DLD1 (cell line): ENCODE measurements at regions not wholly inside any gene's neighbourhood (a gene's known extent, or its start where the extent isn't known, plus 50 kb on each side); places are given as distances from the start of the nearest gene placed in this dataset.

Experiments
- in situ Hi-C: cut with HindIII; loops from 2 replicates; pipeline ENCODE4 v1.10.0; 2017; ENCODE audit warnings: low sequenced_read_pairs

DNA sequence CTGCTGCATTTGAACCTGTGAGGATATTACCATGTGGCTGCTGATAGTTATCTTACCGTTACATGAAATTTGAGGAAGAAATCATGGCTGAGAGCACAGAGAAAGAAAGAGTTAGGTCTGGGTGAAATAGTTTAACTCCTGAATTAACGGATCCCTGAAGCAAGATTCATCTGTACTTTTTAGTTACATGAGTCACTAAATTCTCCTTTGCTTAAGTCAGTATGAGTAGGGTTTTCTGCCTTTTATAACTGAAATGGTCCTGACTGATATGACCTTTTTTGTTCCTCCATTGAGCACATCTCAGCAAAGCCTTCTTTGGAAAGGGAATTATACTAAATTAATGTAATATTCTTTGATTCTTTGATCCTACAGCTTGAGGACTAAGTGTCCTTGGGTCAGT is 333.3 kb upstream of the ZFP64 start:
- in situ Hi-C loops, result no loop called here

DNA sequence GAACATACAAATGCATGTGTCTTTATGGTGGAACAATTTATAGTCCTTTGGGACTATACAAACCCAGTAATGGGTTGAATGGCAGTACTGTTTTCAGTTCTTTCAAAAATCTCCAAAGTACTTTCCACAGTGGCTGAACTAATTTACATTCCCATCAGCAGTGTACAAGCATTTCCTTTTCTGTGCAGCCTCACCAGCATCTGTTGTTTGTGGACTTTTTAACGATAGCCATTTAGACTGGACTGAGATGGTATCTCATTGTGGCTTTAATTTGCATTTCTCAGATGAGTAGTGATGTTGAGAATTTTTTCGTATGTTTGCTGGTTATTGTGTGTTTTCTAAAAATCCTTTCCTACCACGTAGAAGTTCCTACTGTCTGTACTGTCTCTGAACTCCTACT is 327.2 kb upstream of the ZFP64 start:
- in situ Hi-C loops, result no loop called here

GRCh38 chr20:52515877-52516276 is 324.3 kb upstream of the ZFP64 start:
- in situ Hi-C loops, result no loop called here

DNA sequence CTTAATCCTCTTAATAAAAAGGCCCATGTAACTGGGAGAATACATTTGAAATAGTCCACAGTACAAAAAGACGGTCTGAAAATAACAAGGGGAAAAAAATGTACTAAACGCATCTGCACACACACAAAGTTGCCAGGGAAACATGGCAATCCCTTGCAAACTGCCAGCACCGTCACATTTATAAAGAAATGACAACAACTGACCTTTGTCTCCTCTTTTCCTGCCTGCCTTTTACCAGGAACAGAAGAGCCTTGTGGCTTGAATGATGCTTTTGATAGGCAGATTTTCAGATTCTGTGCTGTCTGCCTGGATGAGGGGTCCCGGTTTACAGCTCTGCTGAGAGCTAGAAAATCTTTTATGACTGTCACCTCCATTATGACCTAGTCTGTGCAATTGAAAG is 308.6 kb upstream of the ZFP64 start:
- in situ Hi-C loops, result no loop called here

GRCh38 chr20:52497731-52498130 is 306.2 kb upstream of the ZFP64 start:
- in situ Hi-C loops, result no loop called here

DNA sequence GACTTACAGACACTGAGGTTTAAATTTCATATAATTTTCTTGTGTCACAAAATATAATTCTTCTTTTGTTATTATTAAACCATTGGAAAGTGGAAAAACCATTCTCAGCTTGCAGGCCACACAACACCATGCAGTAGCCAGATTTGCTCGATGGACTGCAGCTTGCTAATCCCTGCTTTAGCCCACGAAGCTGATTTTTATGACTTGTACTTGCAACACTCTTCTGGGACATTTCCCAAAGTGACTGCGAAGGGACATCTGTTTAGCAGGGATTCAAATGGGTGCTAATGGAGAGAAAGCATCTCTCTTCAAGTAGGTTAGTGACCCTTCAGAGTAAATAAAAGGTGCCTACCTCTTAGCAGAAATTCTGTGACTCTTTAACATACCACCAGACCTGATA is 304.6 kb upstream of the ZFP64 start:
- in situ Hi-C loops, result no loop called here

- in situ Hi-C loops, result loop anchor here (5.0 kb wide), 1 partner anchor 42 kb away; no protein-coding TSS in a partner anchor
These were observed 302.7 kb upstream of the ZFP64 start for GRCh38 chr20:52494244-52494643.

GRCh38 chr20:52493171-52493721 is 301.7 kb upstream of the ZFP64 start:
- in situ Hi-C loops, result loop anchor here (5.0 kb wide), 1 partner anchor 41 kb away; no protein-coding TSS in a partner anchor

DNA sequence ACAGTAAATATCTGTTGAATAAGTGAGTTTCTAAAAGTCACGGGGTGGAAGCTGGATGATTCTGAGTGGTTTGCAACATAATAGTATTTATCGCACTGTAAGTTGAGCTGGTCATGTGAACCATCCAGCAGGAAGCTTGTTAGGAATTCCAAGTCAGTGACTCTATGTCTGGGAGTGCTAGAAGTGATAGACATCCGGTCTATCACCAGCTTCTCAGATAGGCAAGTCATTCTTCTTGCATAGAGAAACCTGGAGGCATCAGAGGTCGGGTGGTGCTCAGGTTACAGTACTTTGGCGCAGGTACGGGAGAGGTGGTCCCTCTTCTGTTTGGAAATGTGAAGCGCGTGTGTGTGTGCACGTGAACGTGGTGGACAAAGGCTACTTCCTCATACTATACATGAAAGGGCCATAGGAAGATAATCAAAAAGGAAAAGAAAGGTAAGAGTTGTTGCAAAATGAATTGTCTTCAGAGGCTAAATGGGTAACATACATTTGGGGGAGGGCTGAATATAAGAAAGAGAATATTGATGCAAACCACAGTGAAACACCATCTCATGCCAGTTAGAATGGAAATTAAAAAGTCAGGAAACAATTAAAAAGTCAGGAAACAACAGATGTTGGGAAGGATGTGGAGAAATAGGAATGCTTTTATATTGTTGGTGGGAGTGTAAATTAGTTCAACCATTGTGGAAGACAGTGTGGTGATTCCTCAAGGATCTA is 299.3 kb upstream of the ZFP64 start:
- in situ Hi-C loops, result loop anchor here (5.0 kb wide), 1 partner anchor 39 kb away; no protein-coding TSS in a partner anchor

DNA sequence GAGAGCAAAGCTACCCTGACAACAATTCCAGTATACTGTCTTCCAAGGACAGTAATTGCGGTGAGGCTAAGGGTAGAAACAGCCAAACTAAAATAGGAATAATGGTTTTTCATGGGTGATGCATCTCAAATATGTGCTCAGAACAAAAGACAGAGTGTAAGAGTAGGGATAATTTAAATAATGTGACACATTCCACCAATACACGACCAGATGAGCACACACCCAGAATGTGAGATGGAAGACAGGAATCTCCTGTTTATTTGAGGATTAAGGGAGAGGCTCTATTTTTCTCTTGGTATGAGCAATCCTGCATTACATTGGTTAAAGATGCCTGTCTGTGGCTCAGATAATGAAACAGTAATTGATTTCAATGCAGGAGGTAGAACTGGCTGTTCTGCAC is 292.9 kb upstream of the ZFP64 start:
- in situ Hi-C loops, result no loop called here

- in situ Hi-C loops, result no loop called here
These were observed 291.8 kb upstream of the ZFP64 start for GRCh38 chr20:52483382-52483781.

DNA sequence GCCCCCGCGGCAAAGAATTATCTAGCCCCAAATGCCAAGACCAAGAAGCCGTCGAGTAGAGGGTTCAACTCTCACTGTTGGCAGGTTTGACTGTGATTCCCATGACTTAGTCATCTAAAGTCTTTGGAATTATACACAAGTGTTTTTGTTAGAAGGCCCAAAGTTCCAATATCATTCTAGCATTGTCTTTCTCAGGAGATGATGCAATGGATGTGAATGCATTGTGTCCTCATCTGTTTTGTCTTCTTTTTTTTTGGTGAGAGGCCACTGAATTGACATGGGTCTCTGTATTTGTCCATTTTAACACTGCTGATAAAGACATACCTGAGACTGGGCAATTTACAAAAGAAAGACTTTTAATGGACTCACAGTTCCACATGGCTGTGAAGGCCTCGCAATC is 290.5 kb upstream of the ZFP64 start:
- in situ Hi-C loops, result no loop called here

DNA sequence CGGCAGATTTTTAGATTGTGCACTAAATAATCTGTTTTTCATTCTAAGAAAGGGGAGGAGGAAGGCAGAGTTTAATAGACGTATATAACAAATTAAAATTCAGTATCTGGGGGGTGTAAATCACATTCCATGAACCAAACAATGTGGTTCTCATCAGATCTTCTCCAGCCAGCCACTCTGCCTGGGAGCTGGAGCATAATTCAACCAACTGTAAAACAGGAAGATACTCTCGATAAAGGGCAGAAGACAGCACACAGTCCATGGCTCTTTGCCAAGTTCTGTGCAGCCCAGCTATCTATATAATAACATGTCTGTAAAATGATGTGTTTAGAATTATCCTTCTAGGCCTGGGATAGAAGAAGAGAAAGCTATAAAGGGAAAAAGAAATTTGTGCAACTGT is 289.9 kb upstream of the ZFP64 start:
- in situ Hi-C loops, result no loop called here

GRCh38 chr20:52476074-52476750 is 284.6 kb upstream of the ZFP64 start:
- in situ Hi-C loops, result no loop called here

DNA sequence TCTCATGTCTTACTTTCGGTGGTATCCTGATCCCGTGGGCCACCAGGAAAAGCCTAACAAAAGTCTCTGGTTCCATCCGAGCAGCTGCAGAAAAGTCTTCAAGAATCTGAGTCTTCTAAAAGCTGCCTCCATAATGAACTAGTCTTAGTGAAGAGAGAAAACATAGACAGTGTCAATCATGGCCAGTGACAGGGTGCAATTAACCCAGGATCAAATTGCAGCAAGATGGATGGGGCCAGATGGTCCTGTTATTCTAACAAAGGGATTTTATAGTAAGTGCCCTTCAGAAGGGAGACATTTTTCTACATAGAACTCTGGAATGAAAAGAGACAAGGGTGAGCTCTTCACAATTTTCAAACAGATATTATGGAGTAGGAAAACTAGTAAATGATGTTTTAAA is 281.6 kb upstream of the ZFP64 start:
- in situ Hi-C loops, result no loop called here

- in situ Hi-C loops, result no loop called here
These were observed 279.0 kb upstream of the ZFP64 start for GRCh38 chr20:52470561-52470960.

DNA sequence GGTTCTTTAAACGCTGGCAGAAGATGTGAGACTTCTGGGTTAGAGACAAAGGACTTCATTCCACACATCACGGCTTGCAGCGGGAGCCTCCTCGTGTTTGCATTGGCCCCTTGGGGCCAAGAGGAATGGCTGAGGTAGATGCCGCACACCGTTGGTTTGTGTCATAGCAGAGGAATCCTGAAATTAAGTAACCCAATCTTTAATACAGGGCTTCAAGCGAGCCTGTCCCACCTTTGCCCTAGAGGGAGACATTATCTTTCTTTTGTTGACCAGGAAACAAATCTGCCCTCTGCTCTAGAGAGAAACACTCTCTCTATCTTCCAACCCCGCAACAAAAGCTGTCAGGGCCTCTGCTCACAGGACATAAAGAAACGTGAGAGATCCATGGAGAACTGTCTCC is 277.5 kb upstream of the ZFP64 start:
- in situ Hi-C loops, result no loop called here

DNA sequence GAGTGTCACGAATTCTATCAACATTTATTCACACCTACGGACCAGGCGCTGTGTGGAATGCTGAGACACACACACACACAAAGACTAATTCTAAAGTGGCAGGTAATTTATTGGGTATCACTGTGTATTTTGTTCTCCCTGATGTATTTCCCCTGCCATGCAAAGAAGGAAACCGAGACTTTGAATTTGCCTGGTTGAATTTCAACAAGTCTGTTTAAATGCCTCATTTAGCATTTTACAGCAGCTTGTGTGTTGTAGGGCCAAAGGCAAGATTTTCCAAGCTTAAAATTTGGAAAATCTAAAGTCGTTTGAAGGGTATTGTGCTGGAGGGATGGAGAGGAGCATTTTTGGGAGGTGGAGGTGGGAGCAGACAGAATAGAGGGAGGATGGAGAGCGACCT is 274.4 kb upstream of the ZFP64 start:
- in situ Hi-C loops, result no loop called here

DNA sequence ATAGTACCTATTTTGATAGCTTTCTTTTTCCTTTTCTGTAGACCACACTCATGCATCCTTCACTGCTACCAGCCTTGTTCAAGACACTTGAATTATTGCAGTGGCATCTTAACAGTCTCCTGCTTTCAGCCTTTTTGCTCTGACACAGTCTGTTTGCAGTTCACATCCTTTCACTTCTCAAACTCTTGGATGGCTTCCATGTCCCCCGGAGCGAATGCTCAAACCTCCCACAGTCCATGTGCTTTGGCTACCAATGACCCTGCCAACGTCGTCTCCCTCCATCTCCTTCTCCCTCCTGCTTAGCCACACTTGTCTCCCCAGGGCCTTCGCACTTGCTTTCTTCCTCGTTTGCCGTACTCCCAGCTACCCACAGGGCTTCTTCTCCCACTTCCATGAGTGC is 270.0 kb upstream of the ZFP64 start:
- in situ Hi-C loops, result no loop called here

DNA sequence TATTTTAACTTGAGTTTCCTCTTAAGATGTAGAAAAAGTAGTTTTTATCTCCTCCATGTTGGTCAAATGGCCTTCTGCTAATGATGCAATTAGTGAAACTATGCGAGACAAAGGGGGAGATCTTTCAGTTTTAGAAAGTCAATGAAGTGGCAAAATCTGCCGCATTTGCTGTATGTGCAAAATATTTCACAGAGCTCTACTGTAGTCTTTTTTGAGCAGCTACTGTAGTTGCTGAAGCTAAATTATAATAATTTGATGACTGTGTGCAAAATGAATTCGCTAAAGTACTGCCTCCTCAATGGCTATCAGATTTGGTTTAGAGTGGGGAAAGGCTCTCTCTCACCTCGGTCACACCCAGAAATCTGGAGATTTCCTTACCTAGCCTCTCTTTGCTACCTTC is 267.6 kb upstream of the ZFP64 start:
- in situ Hi-C loops, result no loop called here

DNA sequence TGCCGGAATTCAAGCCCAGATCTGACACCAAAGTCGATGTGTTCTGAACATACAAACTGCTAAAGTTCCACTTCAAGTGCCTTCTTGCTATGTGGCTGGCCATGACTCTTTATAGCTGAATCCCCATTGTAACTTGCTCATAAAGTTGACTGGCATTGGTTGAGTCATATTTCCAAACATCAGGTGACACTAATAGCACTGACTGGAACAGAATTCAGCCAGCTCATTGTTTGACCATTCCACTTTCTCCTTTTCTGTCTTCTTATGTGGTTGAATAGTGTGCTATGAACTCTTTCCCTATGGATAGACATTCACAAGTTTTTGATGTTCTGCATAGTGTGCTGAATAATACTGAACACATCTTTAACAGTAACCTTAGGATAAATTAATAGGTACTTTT is 266.2 kb upstream of the ZFP64 start:
- in situ Hi-C loops, result no loop called here

DNA sequence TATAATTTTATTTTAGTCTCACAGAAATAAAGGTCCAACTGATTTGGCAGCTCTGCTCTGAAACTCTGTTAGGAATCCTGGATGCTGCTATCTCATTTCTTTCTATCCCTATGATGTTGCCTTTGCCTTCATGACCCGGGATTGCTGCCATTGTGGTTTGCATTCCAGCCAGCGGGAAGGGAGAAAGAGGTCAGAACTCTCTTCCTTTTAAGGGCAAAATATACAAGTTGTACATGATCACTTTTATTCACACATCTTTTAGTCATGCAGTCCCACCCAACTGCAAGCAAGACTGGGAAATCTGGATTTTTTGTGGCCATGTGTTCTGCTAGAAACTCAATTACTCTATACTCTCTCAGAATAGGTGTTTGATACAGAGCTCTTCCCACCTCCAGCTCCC is 263.1 kb upstream of the ZFP64 start:
- in situ Hi-C loops, result loop anchor here (5.0 kb wide), 1 partner anchor 38 kb away; no protein-coding TSS in a partner anchor
